Gastroesophageal sphincter (tissue), 4 donors: ENCODE measurements at regions not wholly inside any gene's neighbourhood (a gene's known extent, or its start where the extent isn't known, plus 50 kb on each side); places are given as distances from the start of the nearest gene placed in this dataset.

Experiments
- ATAC-seq: fragments of 150-250 bp; one replicate; pipeline ENCODE4 v1.9.1; 2016; ENCODE audit warnings: mild to moderate bottlenecking, moderate library complexity
- H3K27ac ChIP-seq, 4 donors: fragments of 200-600 bp; sonication (generic) in 3 of 4; 1 replicate in 3 of 4; 2 replicates in 1 of 4; pipeline ENCODE4 v1.5.1; 2016 to 2019
- H3K27me3 ChIP-seq: fragments of 200-600 bp; sonication (generic); one replicate; pipeline ENCODE4 v1.5.1; 2019
- H3K36me3 ChIP-seq, 2 donors: fragments of 200-600 bp; sonication (generic); one replicate each; pipeline ENCODE4 v1.5.1; 2019; ENCODE audit warnings: control low read depth in 1 of 2
- H3K4me1 ChIP-seq, 3 donors: fragments of 200-600 bp; sonication (generic); 1 replicate in 2 of 3; 2 replicates in 1 of 3; pipeline ENCODE4 v1.5.1; 2016 to 2019; ENCODE audit warnings: control low read depth in 2 of 3
- H3K4me3 ChIP-seq, 2 donors: fragments of 200-600 bp; sonication (generic); one replicate each; pipeline ENCODE4 v1.5.1; 2019; ENCODE audit warnings: mild to moderate bottlenecking in 1 of 2, moderate library complexity in 1 of 2
- H3K9me3 ChIP-seq, 3 donors: fragments of 200-600 bp; sonication (generic); one replicate each; pipeline ENCODE4 v1.5.1; 2017 to 2019; ENCODE audit warnings: control low read depth in 2 of 3
- EP300 ChIP-seq: sonication (generic); formaldehyde crosslinking; IDR thresholded peaks from one replicate; pipeline ENCODE4 v1.6.1; 2017; ENCODE audit warnings: antibody characterized with exemption, mild to moderate bottlenecking
- POLR2A ChIP-seq, 2 donors: fragments of 450-650 bp; IDR thresholded peaks; one replicate each; pipeline ENCODE4 v1.6.1; 2017; ENCODE audit warnings: antibody characterized with exemption in 2 of 2, mild to moderate bottlenecking in 2 of 2, moderate library complexity in 1 of 2
- POLR2AphosphoS5 ChIP-seq: sonication (generic); formaldehyde crosslinking; IDR thresholded peaks from one replicate; pipeline ENCODE4 v1.6.1; 2017; ENCODE audit warnings: antibody characterized with exemption
- WGBS, 2 donors: methylation state at CpG; one replicate each; pipeline ENCODE4 v1.1.5; 2018; ENCODE audit warnings: low coverage in 1 of 2; 5-methylcytosine and 5-hydroxymethylcytosine counted together
- TF ChIP-seq, protein P1 (sequence below), 4 experiments: fragments of 200-600 bp in 2 of 4; fragments of 450-650 bp in 2 of 4; sonication (generic) in 1 of 4; IDR thresholded peaks; one replicate each; pipeline ENCODE4 v1.5.1; 2017 to 2019; ENCODE audit warnings: antibody characterized with exemption in 4 of 4, mild to moderate bottlenecking in 2 of 4, moderate library complexity in 2 of 4

DNA sequence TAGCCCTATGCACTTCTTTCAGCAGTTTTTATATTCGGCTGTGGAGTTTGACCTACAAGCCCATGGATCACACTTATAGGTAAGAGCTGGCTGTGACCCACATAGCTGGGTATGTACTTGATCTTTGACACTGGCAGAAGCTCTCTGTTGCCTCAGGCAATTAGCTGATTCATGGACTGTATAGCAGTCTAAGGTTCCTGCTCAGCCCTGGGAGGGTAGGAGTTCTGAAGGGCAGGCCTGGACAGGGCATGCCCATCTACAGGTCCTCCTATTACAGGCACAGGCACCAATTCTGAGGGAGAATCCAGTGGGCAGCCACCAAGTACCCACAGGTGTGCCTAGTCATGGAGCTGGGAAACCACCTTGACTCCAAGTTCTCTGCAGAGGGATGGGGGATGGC is 301.8 kb upstream of the GALNT5 start:
- Histone ChIP-seq H3K9me3 (peaks cover 0 to 45% (median 0%) of the 10 kb centered on the region in 3 donors), H3K27ac (no peak overlapping the region), H3K4me1 (no peaks in the 10 kb centered on the region), H3K27me3 (no peaks in the 10 kb centered on the region), H3K36me3 (no peaks in the 10 kb centered on the region), H3K4me3 (no peak overlapping the region)
- TF ChIP-seq POLR2A (IDR thresholded peaks at IDR 0.05), result no peak
- TF ChIP-seq POLR2AphosphoS5, result no peak
- TF ChIP-seq, protein P1, sequence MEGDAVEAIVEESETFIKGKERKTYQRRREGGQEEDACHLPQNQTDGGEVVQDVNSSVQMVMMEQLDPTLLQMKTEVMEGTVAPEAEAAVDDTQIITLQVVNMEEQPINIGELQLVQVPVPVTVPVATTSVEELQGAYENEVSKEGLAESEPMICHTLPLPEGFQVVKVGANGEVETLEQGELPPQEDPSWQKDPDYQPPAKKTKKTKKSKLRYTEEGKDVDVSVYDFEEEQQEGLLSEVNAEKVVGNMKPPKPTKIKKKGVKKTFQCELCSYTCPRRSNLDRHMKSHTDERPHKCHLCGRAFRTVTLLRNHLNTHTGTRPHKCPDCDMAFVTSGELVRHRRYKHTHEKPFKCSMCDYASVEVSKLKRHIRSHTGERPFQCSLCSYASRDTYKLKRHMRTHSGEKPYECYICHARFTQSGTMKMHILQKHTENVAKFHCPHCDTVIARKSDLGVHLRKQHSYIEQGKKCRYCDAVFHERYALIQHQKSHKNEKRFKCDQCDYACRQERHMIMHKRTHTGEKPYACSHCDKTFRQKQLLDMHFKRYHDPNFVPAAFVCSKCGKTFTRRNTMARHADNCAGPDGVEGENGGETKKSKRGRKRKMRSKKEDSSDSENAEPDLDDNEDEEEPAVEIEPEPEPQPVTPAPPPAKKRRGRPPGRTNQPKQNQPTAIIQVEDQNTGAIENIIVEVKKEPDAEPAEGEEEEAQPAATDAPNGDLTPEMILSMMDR (IDR thresholded peaks at IDR 0.05), result no peak
- no peak for TF ChIP-seq EP300
- 100% methylated on average over 1 of the region's 1 CpG; no CpG with 5 or more reads in 1 of the 2 donors for WGBS, 2 donors
- ATAC-seq, result no peak

DNA sequence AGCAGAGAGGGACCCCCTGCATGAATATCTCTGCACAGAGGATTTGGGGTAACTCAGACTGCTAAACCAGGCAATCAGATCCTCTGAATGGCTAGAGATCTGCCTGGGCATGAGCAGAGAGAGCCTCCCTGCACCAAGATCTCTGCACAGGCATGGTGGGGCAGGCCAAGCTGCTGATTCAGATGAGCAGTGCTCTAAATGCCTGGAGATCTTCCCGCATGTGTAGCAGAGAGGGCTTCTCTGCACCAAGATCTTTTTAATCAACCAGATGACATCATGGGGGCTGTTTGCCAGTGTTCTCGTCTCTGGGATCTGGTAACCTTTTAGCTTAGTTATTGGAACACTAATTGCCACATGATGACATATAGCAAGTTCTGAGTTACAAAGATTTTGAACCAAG is 301.3 kb upstream of the GALNT5 start:
- no peak overlapping the region for H3K27ac ChIP-seq
- ATAC-seq, result no peak
- H3K4me3 ChIP-seq, result no peak overlapping the region
- 82% methylated on average over 2 of the region's 2 CpGs; no CpG with 5 or more reads in 1 of the 2 donors for WGBS, 2 donors
- no peaks in the 10 kb centered on the region for H3K36me3 ChIP-seq
- TF ChIP-seq, protein P1 (IDR thresholded peaks at IDR 0.05), result no peak
- TF ChIP-seq POLR2AphosphoS5, result no peak
- no peak for TF ChIP-seq POLR2A (IDR thresholded peaks at IDR 0.05)
- TF ChIP-seq EP300, result no peak
- no peaks in the 10 kb centered on the region for H3K4me1 ChIP-seq
- no peaks in the 10 kb centered on the region for H3K27me3 ChIP-seq
- peaks cover 0 to 43% (median 0%) of the 10 kb centered on the region in 3 donors for H3K9me3 ChIP-seq

DNA sequence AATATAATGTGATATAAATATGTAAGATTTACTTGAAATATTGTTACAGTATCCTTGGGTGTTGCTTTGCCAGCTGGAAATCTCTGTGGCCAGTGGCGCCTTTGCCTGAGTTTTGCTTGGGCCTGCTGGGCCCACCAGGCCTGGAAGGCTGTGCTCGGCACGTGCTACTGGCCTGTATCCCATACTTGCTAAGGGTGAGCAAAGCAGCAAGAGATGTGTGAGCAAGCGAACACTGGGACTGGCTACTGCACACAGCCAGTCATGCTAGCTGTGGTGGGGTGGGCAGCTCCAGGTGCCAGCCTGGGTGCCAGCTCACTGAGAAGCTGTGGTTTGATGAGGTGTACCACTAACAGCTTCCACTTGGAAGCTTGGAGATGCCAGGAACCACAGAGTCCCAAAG is 299.1 kb upstream of the GALNT5 start:
- Histone ChIP-seq H3K9me3 (peaks cover 0 to 25% (median 0%) of the 10 kb centered on the region in 3 donors), H3K4me3 (no peak overlapping the region), H3K27ac (no peak overlapping the region), H3K4me1 (no peaks in the 10 kb centered on the region), H3K36me3 (no peaks in the 10 kb centered on the region), H3K27me3 (no peaks in the 10 kb centered on the region)
- ATAC-seq, result no peak
- WGBS, 2 donors, result 74% methylated on average over 2 of the region's 4 CpGs; no CpG with 5 or more reads in 1 of the 2 donors
- TF ChIP-seq POLR2A (IDR thresholded peaks at IDR 0.05) (no peak), EP300 (no peak), POLR2AphosphoS5 (no peak)
- TF ChIP-seq, protein P1 (IDR thresholded peaks at IDR 0.05), result no peak

DNA sequence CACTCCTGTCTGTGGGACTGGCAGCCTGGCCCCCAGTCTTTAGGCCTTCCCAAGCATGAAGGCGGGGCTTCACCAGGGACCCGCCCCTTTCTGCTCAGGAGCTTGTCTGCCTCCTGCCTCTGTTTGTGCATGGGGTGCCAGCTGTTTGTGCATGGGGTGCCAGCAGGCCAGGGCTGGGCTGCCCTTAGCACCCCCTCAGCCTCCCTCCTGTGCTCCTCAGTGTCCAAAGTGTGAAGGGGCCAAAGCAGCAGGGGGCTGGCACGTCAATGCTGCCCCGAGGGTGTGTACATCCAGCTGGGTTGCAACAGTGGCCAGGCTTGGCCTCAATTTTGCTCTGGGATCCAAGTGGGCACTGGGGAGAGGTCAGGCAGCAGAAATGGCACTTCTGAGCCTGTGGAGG is 298.0 kb upstream of the GALNT5 start:
- Histone ChIP-seq H3K27me3 (no peaks in the 10 kb centered on the region), H3K4me1 (no peaks in the 10 kb centered on the region), H3K36me3 (no peaks in the 10 kb centered on the region), H3K27ac (no peak overlapping the region), H3K4me3 (no peak overlapping the region), H3K9me3 (peaks cover 0 to 25% (median 0%) of the 10 kb centered on the region in 3 donors)
- TF ChIP-seq POLR2A (IDR thresholded peaks at IDR 0.05) (no peak), EP300 (no peak), POLR2AphosphoS5 (no peak)
- TF ChIP-seq, protein P1 (IDR thresholded peaks at IDR 0.05), result no peak
- WGBS, 2 donors, result no CpG with 5 or more reads among the region's 4 CpGs
- no peak for ATAC-seq

DNA sequence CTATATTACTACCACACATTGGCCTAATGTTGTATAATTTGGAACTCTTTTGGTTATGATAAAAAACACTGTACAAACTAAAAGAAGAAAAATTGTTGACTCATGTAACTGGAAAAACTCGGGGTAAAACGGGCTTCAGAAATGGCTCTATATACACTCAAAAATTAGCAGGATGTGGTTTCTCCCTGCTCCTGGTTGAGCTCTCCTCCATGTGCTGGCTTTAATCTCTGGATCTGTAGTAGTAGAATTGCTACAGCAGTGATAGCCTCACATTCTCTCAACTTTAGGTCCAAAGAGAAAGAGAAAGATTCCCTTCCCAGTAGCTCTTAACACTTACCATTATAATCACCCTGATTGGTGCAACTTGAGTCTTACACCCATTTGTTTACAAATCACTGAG is 274.9 kb upstream of the GALNT5 start:
- H3K4me1 ChIP-seq, result no peaks in the 10 kb centered on the region
- 63 to 92% methylated on average over 2 of the region's 2 CpGs for WGBS, 2 donors
- ATAC-seq, result no peak
- H3K36me3 ChIP-seq, result no peaks in the 10 kb centered on the region
- H3K27ac ChIP-seq, result no peak overlapping the region
- no peak for TF ChIP-seq POLR2AphosphoS5
- TF ChIP-seq, protein P1 (IDR thresholded peaks at IDR 0.05), result no peak
- TF ChIP-seq POLR2A (IDR thresholded peaks at IDR 0.05), result no peak
- TF ChIP-seq EP300, result no peak
- no peaks in the 10 kb centered on the region for H3K27me3 ChIP-seq
- no peaks in the 10 kb centered on the region for H3K9me3 ChIP-seq
- H3K4me3 ChIP-seq, result no peak overlapping the region
